A549 (cell line): ENCODE measurements at regions not wholly inside any gene's neighbourhood (a gene's known extent, or its start where the extent isn't known, plus 50 kb on each side); places are given as distances from the start of the nearest gene placed in this dataset.

Experiments
- CTCF ChIP-seq: fragments of >200 bp; sonication (Bioruptor Twin); formaldehyde crosslinking; IDR thresholded peaks from 3 replicates; pipeline ENCODE4 v1.5.1; 2016
- EP300 ChIP-seq, 2 experiments: fragments of >200 bp; sonication (Bioruptor Twin); formaldehyde crosslinking; IDR thresholded peaks; 2 replicates in 1 of 2; 3 replicates in 1 of 2; pipeline ENCODE4 v1.6.1; 2016 to 2017
- HMGXB4 ChIP-seq: fragments of 250-450 bp; sonication (Bioruptor Pico); IDR thresholded peaks from 2 replicates; pipeline ENCODE4 v1.5.0; 2021; ENCODE audit warnings: mild to moderate bottlenecking, moderate library complexity, borderline replicate concordance
- MAX ChIP-seq: IDR thresholded peaks from 2 replicates; pipeline ENCODE4 v1.6.1; 2012
- RAD21 ChIP-seq, 2 experiments: fragments of >200 bp in 1 of 2; sonication (Bioruptor Twin) in 1 of 2; formaldehyde crosslinking in 1 of 2; IDR thresholded peaks in 1 of 2; conservative IDR thresholded peaks in 1 of 2; 2 replicates in 1 of 2; 3 replicates in 1 of 2; pipeline ENCODE4 v1.6.1; 2012 to 2018; ENCODE audit warnings: inconsistent platforms in 1 of 2
- REST ChIP-seq: fragments of 200-600 bp; sonication (generic); IDR thresholded peaks from 2 replicates; pipeline ENCODE4 v1.6.1; 2016; ENCODE audit warnings: antibody characterized with exemption, mild to moderate bottlenecking, moderate library complexity
- TP53 ChIP-seq: fragments of 250-450 bp; sonication (Bioruptor Pico); IDR thresholded peaks from 2 replicates; pipeline ENCODE4 v1.5.0; 2021; ENCODE audit warnings: mild to moderate bottlenecking, moderate library complexity
- TF ChIP-seq, protein P1 (sequence below): IDR thresholded peaks from 2 replicates; pipeline ENCODE4 v1.6.1; 2012; ENCODE audit warnings: low read depth, borderline replicate concordance

DNA sequence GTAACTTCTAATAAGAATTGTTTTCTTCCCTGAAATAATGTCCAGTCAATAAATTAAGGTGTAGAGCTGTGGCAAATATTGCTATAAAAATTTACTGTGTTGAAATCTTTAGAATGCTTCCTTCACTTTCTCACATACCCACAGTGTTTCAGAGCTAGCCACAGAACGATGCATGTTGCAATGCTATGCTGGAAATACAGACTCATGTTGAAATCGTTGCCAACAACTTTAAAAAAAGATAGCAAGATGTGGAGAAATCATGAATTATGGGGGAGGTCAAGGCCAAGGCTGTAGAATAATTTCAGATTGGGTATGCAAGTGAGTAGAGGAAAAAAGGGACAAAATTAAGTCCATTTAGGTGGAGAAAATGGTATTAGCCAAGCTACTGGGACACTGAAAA, 204.8 kb downstream of the VEGFC start:
- TF ChIP-seq RAD21 (conservative IDR thresholded peaks at IDR 0.05 in 1 of 2, IDR thresholded peaks at IDR 0.05 in 1 of 2) (no peak), MAX (no peak), HMGXB4 (no peak), TP53 (CRISPR knock-in tag) (no peak), EP300 (IDR thresholded peaks at IDR 0.05) (no peak), REST (no peak), CTCF (no peak)
- TF ChIP-seq, protein P1, sequence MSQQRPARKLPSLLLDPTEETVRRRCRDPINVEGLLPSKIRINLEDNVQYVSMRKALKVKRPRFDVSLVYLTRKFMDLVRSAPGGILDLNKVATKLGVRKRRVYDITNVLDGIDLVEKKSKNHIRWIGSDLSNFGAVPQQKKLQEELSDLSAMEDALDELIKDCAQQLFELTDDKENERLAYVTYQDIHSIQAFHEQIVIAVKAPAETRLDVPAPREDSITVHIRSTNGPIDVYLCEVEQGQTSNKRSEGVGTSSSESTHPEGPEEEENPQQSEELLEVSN = no peak
